IMR-90 (cell line): ENCODE measurements at regions not wholly inside any gene's neighbourhood (a gene's known extent, or its start where the extent isn't known, plus 50 kb on each side); places are given as distances from the start of the nearest gene placed in this dataset.

ENCODE experiments used
- BHLHE40 ChIP-seq: fragments of 150-350 bp; IDR thresholded peaks from 2 replicates; pipeline ENCODE4 v1.6.1; 2016; ENCODE audit warnings: mild to moderate bottlenecking, low read depth, low read length
- MAFK ChIP-seq: IDR thresholded peaks from 2 replicates; pipeline ENCODE4 v1.6.1; 2012; ENCODE audit warnings: low read depth, low read length, improper control_type of control experiment
- POLR2A ChIP-seq: IDR thresholded peaks from 2 replicates; pipeline ENCODE4 v1.6.1; 2012; ENCODE audit warnings: mild to moderate bottlenecking, low read depth, low read length
- TF ChIP-seq, protein P1 (sequence below): conservative IDR thresholded peaks from 2 replicates; pipeline ENCODE4 v1.5.1; 2012; ENCODE audit warnings: mild to moderate bottlenecking, low read depth, low read length, improper control_type of control experiment

DNA sequence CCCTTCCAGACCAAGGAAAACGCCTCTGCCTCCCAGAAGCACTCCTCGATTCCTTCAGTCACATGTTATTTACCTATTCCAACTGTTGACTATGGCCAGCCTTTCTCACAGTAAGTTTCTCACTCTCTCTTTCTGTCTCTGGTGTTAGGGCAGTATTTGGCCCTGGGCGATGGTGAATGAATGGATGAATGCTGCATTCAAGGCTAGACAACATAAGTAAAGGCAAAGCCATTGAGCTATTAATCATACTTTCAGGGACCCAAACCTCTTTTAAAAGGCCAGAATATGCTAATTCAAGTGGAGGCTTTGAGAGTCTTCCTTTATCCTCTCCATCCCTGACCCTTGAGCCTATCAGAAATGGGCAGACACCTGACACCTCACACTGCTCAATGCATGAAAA, 78.5 kb downstream of the SEC61B start:
- TF ChIP-seq MAFK (no peak), POLR2A (no peak), BHLHE40 (no peak)
- TF ChIP-seq, protein P1, sequence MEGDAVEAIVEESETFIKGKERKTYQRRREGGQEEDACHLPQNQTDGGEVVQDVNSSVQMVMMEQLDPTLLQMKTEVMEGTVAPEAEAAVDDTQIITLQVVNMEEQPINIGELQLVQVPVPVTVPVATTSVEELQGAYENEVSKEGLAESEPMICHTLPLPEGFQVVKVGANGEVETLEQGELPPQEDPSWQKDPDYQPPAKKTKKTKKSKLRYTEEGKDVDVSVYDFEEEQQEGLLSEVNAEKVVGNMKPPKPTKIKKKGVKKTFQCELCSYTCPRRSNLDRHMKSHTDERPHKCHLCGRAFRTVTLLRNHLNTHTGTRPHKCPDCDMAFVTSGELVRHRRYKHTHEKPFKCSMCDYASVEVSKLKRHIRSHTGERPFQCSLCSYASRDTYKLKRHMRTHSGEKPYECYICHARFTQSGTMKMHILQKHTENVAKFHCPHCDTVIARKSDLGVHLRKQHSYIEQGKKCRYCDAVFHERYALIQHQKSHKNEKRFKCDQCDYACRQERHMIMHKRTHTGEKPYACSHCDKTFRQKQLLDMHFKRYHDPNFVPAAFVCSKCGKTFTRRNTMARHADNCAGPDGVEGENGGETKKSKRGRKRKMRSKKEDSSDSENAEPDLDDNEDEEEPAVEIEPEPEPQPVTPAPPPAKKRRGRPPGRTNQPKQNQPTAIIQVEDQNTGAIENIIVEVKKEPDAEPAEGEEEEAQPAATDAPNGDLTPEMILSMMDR = no peak
